Activated B cell treated with CpG ODN at 0.5 μM for 24 hours (primary cell): ENCODE measurements at regions not wholly inside any gene's neighbourhood (a gene's known extent, or its start where the extent isn't known, plus 50 kb on each side); places are given as distances from the start of the nearest gene placed in this dataset.

ENCODE experiments used
- ATAC-seq: fragments of 200-7000 bp; cut with Tn5 transposase; one replicate; pipeline ENCODE4 v1.10.0; 2021; ENCODE audit warnings: low read depth, mild to moderate bottlenecking, moderate library complexity
- CTCF ChIA-PET: fragments of 350-600 bp; sonication (Branson Sonifier 250); formaldehyde crosslinking; loops from one replicate; lab custom pipeline; 2021; ENCODE audit warnings: antibody characterized with exemption; lab: Charles Lee
- POLR2A ChIA-PET: fragments of 350-600 bp; sonication (Branson Sonifier 250); formaldehyde crosslinking; loops from one replicate; lab custom pipeline; 2021; ENCODE audit warnings: antibody characterized with exemption; lab: Charles Lee
- DNase-seq: peaks from one replicate; pipeline ENCODE4 v3.0.0; 2022
- H3K27ac Mint-ChIP-seq: one replicate; pipeline ENCODE4 v1.8.0; 2020; ENCODE audit warnings: mixed read lengths
- H3K27me3 Mint-ChIP-seq: one replicate; pipeline ENCODE4 v1.8.0; 2021; ENCODE audit warnings: mixed read lengths
- H3K36me3 Mint-ChIP-seq: one replicate; pipeline ENCODE4 v1.8.0; 2021; ENCODE audit warnings: low read depth, mixed read lengths
- H3K4me1 Mint-ChIP-seq: one replicate; pipeline ENCODE4 v1.8.0; 2021; ENCODE audit warnings: mixed read lengths
- H3K4me3 Mint-ChIP-seq: one replicate; pipeline ENCODE4 v1.8.0; 2020; ENCODE audit warnings: mild to moderate bottlenecking, mixed read lengths
- H3K9me3 Mint-ChIP-seq: one replicate; pipeline ENCODE4 v1.8.0; 2020; ENCODE audit warnings: mixed read lengths
- intact Hi-C: fragments of 100-400 bp; cut with micrococcal nuclease; formaldehyde crosslinking; loops from one replicate; pipeline ENCODE4 v1.15.1; 2024
- TF ChIP-seq, protein P1 (sequence below): fragments of 200-600 bp; IDR thresholded peaks from one replicate; pipeline ENCODE4 v1.8.0; 2022; ENCODE audit warnings: antibody characterized with exemption, mild to moderate bottlenecking

GRCh38 chr12:40559865-40560264 lies 132.4 kb upstream of the CNTN1 start:
- no peak for ATAC-seq
- DNase-seq, result no peak
- Mint-ChIP-seq H3K9me3 (no peaks in the 10 kb centered on the region), H3K4me3 (no peak overlapping the region), H3K4me1 (no peaks in the 10 kb centered on the region), H3K27ac (no peak overlapping the region), H3K27me3 (peaks cover 2% of the 10 kb centered on the region), H3K36me3 (no peaks in the 10 kb centered on the region)
- TF ChIP-seq, protein P1, sequence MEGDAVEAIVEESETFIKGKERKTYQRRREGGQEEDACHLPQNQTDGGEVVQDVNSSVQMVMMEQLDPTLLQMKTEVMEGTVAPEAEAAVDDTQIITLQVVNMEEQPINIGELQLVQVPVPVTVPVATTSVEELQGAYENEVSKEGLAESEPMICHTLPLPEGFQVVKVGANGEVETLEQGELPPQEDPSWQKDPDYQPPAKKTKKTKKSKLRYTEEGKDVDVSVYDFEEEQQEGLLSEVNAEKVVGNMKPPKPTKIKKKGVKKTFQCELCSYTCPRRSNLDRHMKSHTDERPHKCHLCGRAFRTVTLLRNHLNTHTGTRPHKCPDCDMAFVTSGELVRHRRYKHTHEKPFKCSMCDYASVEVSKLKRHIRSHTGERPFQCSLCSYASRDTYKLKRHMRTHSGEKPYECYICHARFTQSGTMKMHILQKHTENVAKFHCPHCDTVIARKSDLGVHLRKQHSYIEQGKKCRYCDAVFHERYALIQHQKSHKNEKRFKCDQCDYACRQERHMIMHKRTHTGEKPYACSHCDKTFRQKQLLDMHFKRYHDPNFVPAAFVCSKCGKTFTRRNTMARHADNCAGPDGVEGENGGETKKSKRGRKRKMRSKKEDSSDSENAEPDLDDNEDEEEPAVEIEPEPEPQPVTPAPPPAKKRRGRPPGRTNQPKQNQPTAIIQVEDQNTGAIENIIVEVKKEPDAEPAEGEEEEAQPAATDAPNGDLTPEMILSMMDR, result no peak
- ChIA-PET CTCF (no interaction called here), POLR2A (no interaction called here)
- intact Hi-C loops, result no loop called here

DNA sequence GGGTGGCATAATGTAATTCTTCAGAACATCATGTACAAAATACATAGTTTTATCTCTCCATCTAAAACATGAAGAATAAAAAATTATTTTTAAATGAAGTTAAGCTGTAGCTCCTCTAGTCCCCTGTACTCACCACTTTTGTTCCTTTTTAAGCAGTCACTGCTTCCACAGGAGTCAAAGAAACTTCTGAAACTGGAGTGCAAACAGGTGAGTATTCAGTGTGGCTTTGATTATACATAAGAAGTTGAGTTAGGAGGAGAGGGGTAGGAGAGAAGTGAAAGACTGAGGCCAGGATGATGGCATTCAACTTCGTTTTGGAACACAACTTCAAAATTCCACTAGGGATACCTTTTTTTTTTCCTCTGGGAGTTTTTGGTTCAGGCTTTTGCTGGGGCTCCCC lies 131.4 kb upstream of the CNTN1 start:
- no peaks in the 10 kb centered on the region for H3K27me3 Mint-ChIP-seq
- TF ChIP-seq, protein P1, result no peak
- H3K4me1 Mint-ChIP-seq, result no peaks in the 10 kb centered on the region
- no peaks in the 10 kb centered on the region for H3K36me3 Mint-ChIP-seq
- DNase-seq (no peak), ATAC-seq (no peak)
- POLR2A ChIA-PET, result no interaction called here
- CTCF ChIA-PET, result no interaction called here
- intact Hi-C loops, result no loop called here
- H3K27ac Mint-ChIP-seq, result no peak overlapping the region
- H3K4me3 Mint-ChIP-seq, result no peak overlapping the region
- H3K9me3 Mint-ChIP-seq, result no peaks in the 10 kb centered on the region

DNA sequence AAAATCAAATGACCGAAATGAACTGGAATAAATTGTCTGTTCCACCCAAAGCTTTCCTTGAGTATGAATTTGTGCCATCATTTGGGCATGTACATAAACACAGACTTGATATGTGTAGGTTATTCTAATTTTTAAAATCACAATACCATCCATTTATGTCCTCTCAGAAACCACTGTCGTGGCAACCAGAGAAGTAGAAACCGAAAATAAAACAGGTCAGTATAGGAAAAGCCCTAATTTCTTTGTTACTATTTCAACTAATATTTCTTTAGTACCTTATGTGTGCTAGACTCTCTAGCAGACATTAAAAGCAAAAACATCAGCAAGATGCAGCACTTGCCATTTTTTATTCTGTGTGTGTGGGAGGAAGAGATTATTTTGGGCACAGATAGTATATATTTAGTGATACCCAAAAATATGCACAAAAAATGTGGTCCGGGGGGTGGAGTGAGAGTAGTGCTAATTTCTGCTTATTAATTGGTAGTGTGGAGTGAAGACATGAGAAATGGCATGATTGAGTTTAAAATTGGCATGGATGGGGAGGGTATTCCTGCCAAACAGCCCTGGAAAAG lies 130.8 kb upstream of the CNTN1 start:
- Mint-ChIP-seq H3K9me3 (no peaks in the 10 kb centered on the region), H3K27me3 (no peaks in the 10 kb centered on the region), H3K4me1 (no peaks in the 10 kb centered on the region), H3K4me3 (no peak overlapping the region), H3K27ac (no peak overlapping the region), H3K36me3 (no peaks in the 10 kb centered on the region)
- ATAC-seq (no peak), DNase-seq (no peak)
- TF ChIP-seq, protein P1, result no peak
- ChIA-PET CTCF (no interaction called here), POLR2A (no interaction called here)
- intact Hi-C loops, result no loop called here

DNA sequence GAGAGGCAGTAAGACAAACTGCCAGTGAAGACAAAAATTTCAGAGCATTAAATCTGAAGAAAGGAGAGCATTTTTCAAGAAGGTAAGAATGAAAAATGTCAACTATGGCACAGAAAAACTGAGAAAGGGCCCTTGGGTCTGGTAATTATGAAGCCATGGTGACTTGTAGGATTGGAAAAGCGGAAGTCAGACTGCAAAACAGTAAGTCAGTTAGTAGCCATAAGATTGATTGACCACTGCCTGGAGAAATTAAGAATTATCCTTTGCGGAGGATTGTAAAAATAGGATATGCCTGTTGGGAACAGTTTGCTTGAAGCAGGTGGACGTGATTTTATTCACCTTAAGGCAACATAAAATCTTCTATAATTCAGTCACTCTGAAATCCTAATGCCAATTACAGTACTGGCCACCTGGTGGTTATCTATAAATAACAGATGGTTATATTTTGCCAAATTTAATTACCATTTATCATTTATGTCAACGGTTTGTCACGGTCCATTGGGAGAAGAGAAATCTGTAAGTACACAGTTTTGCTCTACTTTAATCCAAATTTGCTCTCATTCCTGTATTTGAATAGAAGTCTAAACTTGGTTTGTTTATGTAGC lies 127.1 kb upstream of the CNTN1 start:
- TF ChIP-seq, protein P1, result no peak
- no peak overlapping the region for H3K4me3 Mint-ChIP-seq
- H3K36me3 Mint-ChIP-seq, result no peaks in the 10 kb centered on the region
- H3K9me3 Mint-ChIP-seq, result no peaks in the 10 kb centered on the region
- ATAC-seq (no peak), DNase-seq (no peak)
- ChIA-PET CTCF (no interaction called here), POLR2A (no interaction called here)
- intact Hi-C loops, result no loop called here
- no peak overlapping the region for H3K27ac Mint-ChIP-seq
- H3K27me3 Mint-ChIP-seq, result no peaks in the 10 kb centered on the region
- no peaks in the 10 kb centered on the region for H3K4me1 Mint-ChIP-seq

DNA sequence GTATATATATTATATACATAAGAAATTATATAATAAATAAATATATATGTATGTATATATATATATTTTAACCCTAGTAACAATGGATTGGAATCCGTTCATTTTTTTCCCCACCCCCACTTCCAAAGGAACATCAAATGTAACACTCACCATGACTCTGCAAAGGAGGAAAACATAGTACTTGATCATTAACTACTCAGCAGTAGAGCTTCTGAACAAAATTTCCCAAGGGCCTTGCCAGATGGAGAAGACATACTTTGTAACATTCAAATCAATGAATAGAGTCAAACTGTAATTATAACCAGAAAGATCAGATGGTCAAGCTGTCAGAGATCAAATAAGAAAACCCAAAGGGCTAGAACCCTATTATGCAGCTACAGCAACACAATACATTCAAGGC lies 126.0 kb upstream of the CNTN1 start:
- TF ChIP-seq, protein P1, result no peak
- DNase-seq, result no peak
- Mint-ChIP-seq H3K9me3 (no peaks in the 10 kb centered on the region), H3K4me3 (no peak overlapping the region), H3K27ac (no peak overlapping the region), H3K27me3 (no peaks in the 10 kb centered on the region), H3K36me3 (no peaks in the 10 kb centered on the region), H3K4me1 (no peaks in the 10 kb centered on the region)
- ChIA-PET POLR2A (no interaction called here), CTCF (no interaction called here)
- intact Hi-C loops, result no loop called here
- no peak for ATAC-seq
